Muscle of leg (tissue), 3 donors: ENCODE measurements at regions not wholly inside any gene's neighbourhood (a gene's known extent, or its start where the extent isn't known, plus 50 kb on each side); places are given as distances from the start of the nearest gene placed in this dataset.

Experiments used
- DNase-seq: peaks from one replicate; pipeline ENCODE4 v3.0.0; 2013
- H3K27ac ChIP-seq: one replicate; pipeline ENCODE4 v1.5.1; 2013; ENCODE audit warnings: mild to moderate bottlenecking, low read length, control low read depth
- H3K27me3 ChIP-seq: one replicate; pipeline ENCODE4 v1.6.1; 2013; ENCODE audit warnings: low read length; ENCODE audit not compliant: control insufficient read depth, insufficient read depth
- H3K36me3 ChIP-seq: one replicate; pipeline ENCODE4 v1.6.1; 2013; ENCODE audit warnings: low read length; ENCODE audit not compliant: control insufficient read depth, insufficient read depth
- H3K4me1 ChIP-seq: one replicate; pipeline ENCODE4 v1.6.1; 2013; ENCODE audit warnings: low read length; ENCODE audit not compliant: control insufficient read depth, insufficient read depth
- H3K4me3 ChIP-seq: one replicate; pipeline ENCODE4 v1.5.1; 2013; ENCODE audit warnings: low read length, control low read depth
- H3K9me3 ChIP-seq: replicated peaks from 2 replicates; pipeline ENCODE4 v1.6.1; 2013; ENCODE audit warnings: low read depth, low read length; ENCODE audit not compliant: control insufficient read depth
- WGBS: methylation state at CpG from one replicate; pipeline ENCODE4 v1.1.5; 2013; ENCODE audit warnings: missing lambda C conversion rate; ENCODE audit not compliant: insufficient coverage; 5-methylcytosine and 5-hydroxymethylcytosine counted together

GRCh38 chr22:49380828-49381114, 446.9 kb downstream of the BRD1 start:
- Histone ChIP-seq H3K9me3 (no peaks in the 10 kb centered on the region), H3K4me1 (no peaks in the 10 kb centered on the region), H3K27me3 (peaks cover 11% of the 10 kb centered on the region), H3K4me3 (no peak overlapping the region), H3K27ac (no peak overlapping the region), H3K36me3 (no peaks in the 10 kb centered on the region)
- DNase-seq = no peak
- WGBS = no CpG with 5 or more reads among the region's 1 CpG

- Histone ChIP-seq H3K27me3 (peaks cover 11% of the 10 kb centered on the region), H3K9me3 (no peaks in the 10 kb centered on the region), H3K27ac (no peak overlapping the region), H3K36me3 (no peaks in the 10 kb centered on the region), H3K4me3 (no peak overlapping the region), H3K4me1 (no peaks in the 10 kb centered on the region)
- 59% methylated on average over 11 of the region's 12 CpGs for WGBS
- DNase-seq = no peak
Observed at GRCh38 chr22:49380095-49380827, 447.4 kb downstream of the BRD1 start.

- Histone ChIP-seq H3K4me3 (no peak overlapping the region), H3K4me1 (no peaks in the 10 kb centered on the region), H3K27ac (no peak overlapping the region), H3K9me3 (no peaks in the 10 kb centered on the region), H3K36me3 (no peaks in the 10 kb centered on the region), H3K27me3 (peaks cover 14% of the 10 kb centered on the region)
- 87% methylated on average over 6 of the region's 13 CpGs for WGBS
- DNase-seq = no peak
Observed at GRCh38 chr22:49377306-49377705, 450.4 kb downstream of the BRD1 start.

- no peak for DNase-seq
- no peaks in the 10 kb centered on the region for H3K9me3 ChIP-seq
- H3K4me1 ChIP-seq = no peaks in the 10 kb centered on the region
- no peak overlapping the region for H3K4me3 ChIP-seq
- H3K36me3 ChIP-seq = no peaks in the 10 kb centered on the region
- H3K27ac ChIP-seq = no peak overlapping the region
- H3K27me3 ChIP-seq = peaks cover 19% of the 10 kb centered on the region
- 69% methylated on average over 10 of the region's 17 CpGs for WGBS
Observed at GRCh38 chr22:49373801-49374226, 453.9 kb downstream of the BRD1 start.

- no peak overlapping the region for H3K27ac ChIP-seq
- DNase-seq = no peak
- no peaks in the 10 kb centered on the region for H3K9me3 ChIP-seq
- peaks cover 14% of the 10 kb centered on the region for H3K27me3 ChIP-seq
- no peak overlapping the region for H3K4me3 ChIP-seq
- H3K4me1 ChIP-seq = no peaks in the 10 kb centered on the region
- 82% methylated on average over 5 of the region's 6 CpGs for WGBS
- no peaks in the 10 kb centered on the region for H3K36me3 ChIP-seq
Observed at GRCh38 chr22:49373289-49373666, 454.4 kb downstream of the BRD1 start.

- peaks cover 14% of the 10 kb centered on the region for H3K27me3 ChIP-seq
Observed at GRCh38 chr22:49372530-49373288, 455.0 kb downstream of the BRD1 start.

GRCh38 chr22:49372111-49372529, 455.6 kb downstream of the BRD1 start:
- H3K27me3 ChIP-seq = peaks cover 14% of the 10 kb centered on the region
- no peak overlapping the region for H3K27ac ChIP-seq
- 64% methylated on average over 13 of the region's 17 CpGs for WGBS
- DNase-seq = no peak
- H3K4me1 ChIP-seq = no peaks in the 10 kb centered on the region
- H3K9me3 ChIP-seq = no peaks in the 10 kb centered on the region
- no peaks in the 10 kb centered on the region for H3K36me3 ChIP-seq
- H3K4me3 ChIP-seq = no peak overlapping the region

More at GRCh38 chr22:49372530-49373288, 455.0 kb downstream of the BRD1 start:
- no peaks in the 10 kb centered on the region for H3K4me1 ChIP-seq
- no peak overlapping the region for H3K4me3 ChIP-seq
- no peaks in the 10 kb centered on the region for H3K36me3 ChIP-seq
- H3K27ac ChIP-seq = no peak overlapping the region
- whole genome bisulfite sequencing = 54% methylated on average over 19 of the region's 20 CpGs
- no peak for DNase-seq
- no peaks in the 10 kb centered on the region for H3K9me3 ChIP-seq

- Histone ChIP-seq H3K4me3 (no peak overlapping the region), H3K36me3 (no peaks in the 10 kb centered on the region), H3K9me3 (no peaks in the 10 kb centered on the region), H3K27ac (no peak overlapping the region), H3K4me1 (no peaks in the 10 kb centered on the region), H3K27me3 (peaks cover 14% of the 10 kb centered on the region)
- DNase-seq = no peak
- 76% methylated on average over 22 of the region's 27 CpGs for WGBS
Observed at GRCh38 chr22:49371325-49372110, 456.2 kb downstream of the BRD1 start.

- Histone ChIP-seq H3K27me3 (peaks cover 14% of the 10 kb centered on the region), H3K9me3 (no peaks in the 10 kb centered on the region), H3K36me3 (no peaks in the 10 kb centered on the region), H3K4me3 (no peak overlapping the region), H3K27ac (no peak overlapping the region), H3K4me1 (no peaks in the 10 kb centered on the region)
- WGBS = 64% methylated on average over 26 of the region's 29 CpGs
- DNase-seq = no peak
Observed at GRCh38 chr22:49370627-49371301, 456.9 kb downstream of the BRD1 start.
